Lower lobe of right lung (tissue), 2 donors: ENCODE measurements at regions not wholly inside any gene's neighbourhood (a gene's known extent, or its start where the extent isn't known, plus 50 kb on each side); places are given as distances from the start of the nearest gene placed in this dataset.
"Not testable (repeated sequence)": the region's sequence is repeated elsewhere in the genome, so short reads cannot be mapped to it uniquely, and the experiment has no call there.

ENCODE experiments used
- ATAC-seq, 2 donors: fragments of 200-7000 bp; cut with Tn5 transposase; one replicate each; pipeline ENCODE4 v1.9.1; 2020 to 2022; ENCODE audit warnings: mild to moderate bottlenecking in 2 of 2, moderate library complexity in 2 of 2
- DNase-seq: peaks from one replicate; pipeline ENCODE4 v3.0.0-alpha.2; 2020
- H3K27ac ChIP-seq: fragments of 200-600 bp; one replicate; pipeline ENCODE4 v1.8.0; 2022
- H3K27me3 ChIP-seq: fragments of 200-600 bp; one replicate; pipeline ENCODE4 v1.8.0; 2022; ENCODE audit warnings: low read depth
- H3K36me3 ChIP-seq: fragments of 200-600 bp; one replicate; pipeline ENCODE4 v1.8.0; 2022; ENCODE audit warnings: mild to moderate bottlenecking
- H3K4me1 ChIP-seq: fragments of 200-600 bp; one replicate; pipeline ENCODE4 v1.8.0; 2022
- H3K4me3 ChIP-seq: fragments of 200-600 bp; one replicate; pipeline ENCODE4 v1.8.0; 2022; ENCODE audit warnings: mild to moderate bottlenecking
- H3K9me3 ChIP-seq: fragments of 200-600 bp; one replicate; pipeline ENCODE4 v1.8.0; 2022
- intact Hi-C: fragments of 100-400 bp; cut with DNase I; formaldehyde crosslinking; loops from one replicate; pipeline ENCODE4 v1.11.0; 2022
- TF ChIP-seq, protein P1 (sequence below): fragments of 200-600 bp; IDR thresholded peaks from one replicate; pipeline ENCODE4 v1.8.0; 2022; ENCODE audit warnings: antibody characterized with exemption, mild to moderate bottlenecking
- donor health status: DM: no; HTN: yes; CAD: no; lungs with severe emphysema.

DNA sequence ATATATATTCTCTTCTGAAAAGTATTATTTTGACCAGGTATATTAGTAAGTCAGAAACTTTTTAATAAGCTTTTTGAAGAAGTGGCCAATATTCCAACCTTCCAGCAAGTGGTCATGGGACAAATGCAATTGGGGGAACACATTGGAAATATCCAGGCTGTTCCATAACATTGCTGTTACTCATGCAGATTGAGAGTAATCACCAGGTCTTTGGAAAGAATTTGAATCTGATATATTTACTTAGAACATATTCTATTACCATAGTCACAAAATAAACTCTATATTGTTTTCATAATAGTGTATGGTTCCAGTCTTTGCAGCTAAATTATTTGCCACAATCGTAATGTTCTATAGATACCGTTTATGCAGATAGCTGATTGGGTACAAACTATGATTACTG is 102.8 kb downstream of the TAF11L14 start:
- Histone ChIP-seq H3K4me1 (no peaks in the 10 kb centered on the region), H3K36me3 (no peaks in the 10 kb centered on the region), H3K27me3 (no peaks in the 10 kb centered on the region), H3K27ac (no peak overlapping the region), H3K4me3 (no peak overlapping the region), H3K9me3 (no peaks in the 10 kb centered on the region)
- DNase-seq (no peak), ATAC-seq (no peak)
- intact Hi-C loops = no loop called here
- TF ChIP-seq, protein P1, sequence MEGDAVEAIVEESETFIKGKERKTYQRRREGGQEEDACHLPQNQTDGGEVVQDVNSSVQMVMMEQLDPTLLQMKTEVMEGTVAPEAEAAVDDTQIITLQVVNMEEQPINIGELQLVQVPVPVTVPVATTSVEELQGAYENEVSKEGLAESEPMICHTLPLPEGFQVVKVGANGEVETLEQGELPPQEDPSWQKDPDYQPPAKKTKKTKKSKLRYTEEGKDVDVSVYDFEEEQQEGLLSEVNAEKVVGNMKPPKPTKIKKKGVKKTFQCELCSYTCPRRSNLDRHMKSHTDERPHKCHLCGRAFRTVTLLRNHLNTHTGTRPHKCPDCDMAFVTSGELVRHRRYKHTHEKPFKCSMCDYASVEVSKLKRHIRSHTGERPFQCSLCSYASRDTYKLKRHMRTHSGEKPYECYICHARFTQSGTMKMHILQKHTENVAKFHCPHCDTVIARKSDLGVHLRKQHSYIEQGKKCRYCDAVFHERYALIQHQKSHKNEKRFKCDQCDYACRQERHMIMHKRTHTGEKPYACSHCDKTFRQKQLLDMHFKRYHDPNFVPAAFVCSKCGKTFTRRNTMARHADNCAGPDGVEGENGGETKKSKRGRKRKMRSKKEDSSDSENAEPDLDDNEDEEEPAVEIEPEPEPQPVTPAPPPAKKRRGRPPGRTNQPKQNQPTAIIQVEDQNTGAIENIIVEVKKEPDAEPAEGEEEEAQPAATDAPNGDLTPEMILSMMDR = no peak

DNA sequence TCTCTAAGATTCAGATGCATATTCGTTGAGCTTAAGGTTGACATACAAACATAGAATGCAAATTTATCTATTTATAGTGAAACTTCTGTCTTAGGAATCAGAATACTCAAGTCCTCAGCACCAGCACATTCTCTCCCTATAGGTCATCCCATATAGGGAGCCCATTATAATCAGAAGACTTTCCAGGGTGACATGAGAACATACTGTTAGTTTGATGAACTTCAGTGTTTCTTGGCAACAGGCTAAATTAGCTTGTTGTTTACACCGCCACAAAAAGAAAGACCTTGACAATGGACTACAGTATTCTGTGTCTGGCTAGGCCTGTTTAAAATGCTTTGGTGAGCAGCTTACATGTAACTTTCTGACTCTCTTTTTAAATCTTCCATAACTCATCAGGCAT is 104.2 kb downstream of the TAF11L14 start:
- ATAC-seq (no peak), DNase-seq (no peak)
- TF ChIP-seq, protein P1 = no peak
- Histone ChIP-seq H3K4me1 (no peaks in the 10 kb centered on the region), H3K27me3 (no peaks in the 10 kb centered on the region), H3K9me3 (no peaks in the 10 kb centered on the region), H3K27ac (no peak overlapping the region), H3K36me3 (no peaks in the 10 kb centered on the region), H3K4me3 (no peak overlapping the region)
- intact Hi-C loops = no loop called here

DNA sequence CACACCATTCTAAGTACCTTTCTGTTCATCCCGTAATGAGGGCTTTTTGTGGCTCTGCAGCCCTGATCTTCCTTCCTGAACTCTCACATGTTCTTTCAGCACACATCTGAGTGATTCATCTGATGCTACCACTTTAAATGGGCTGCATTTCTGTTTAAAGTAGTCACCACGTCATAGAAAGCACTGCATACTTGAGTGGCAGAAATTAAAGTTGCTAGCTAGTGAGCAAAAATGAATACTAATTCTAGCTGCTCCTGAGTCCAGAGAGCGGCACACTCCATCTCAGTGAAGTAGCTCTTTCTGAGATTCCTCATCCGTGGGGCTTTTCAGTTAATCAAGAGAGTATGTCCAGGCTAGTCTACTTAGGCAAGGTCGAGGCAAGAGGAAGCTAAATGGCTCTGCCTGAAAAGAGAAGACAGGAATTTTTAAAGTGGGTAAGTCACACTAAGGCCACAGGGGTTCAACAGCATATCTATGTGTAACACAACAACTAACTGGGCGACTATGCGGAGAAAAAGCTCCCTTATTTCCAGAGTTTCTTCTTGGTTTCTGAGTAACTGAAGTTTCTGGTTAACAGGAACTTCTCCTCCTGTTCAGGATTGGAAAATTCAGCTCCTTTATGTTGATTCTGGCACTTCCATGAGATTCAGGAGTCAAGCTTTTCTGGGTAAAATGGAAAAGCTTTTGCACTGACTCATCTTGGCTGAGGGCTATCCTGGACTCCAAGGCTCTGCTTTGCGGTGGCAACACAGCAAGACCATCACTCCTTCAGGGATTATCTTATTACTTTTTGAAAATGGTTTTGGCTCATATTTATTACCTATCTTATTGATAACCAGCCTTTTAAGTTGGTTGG is 109.5 kb downstream of the TAF11L14 start:
- TF ChIP-seq, protein P1 = no peak
- H3K27me3 ChIP-seq = no peaks in the 10 kb centered on the region
- H3K9me3 ChIP-seq = no peaks in the 10 kb centered on the region
- intact Hi-C loops = no loop called here
- no peak for DNase-seq
- no peaks in the 10 kb centered on the region for H3K4me1 ChIP-seq
- H3K4me3 ChIP-seq = no peak overlapping the region
- no peaks in the 10 kb centered on the region for H3K36me3 ChIP-seq
- H3K27ac ChIP-seq = no peak overlapping the region
- ATAC-seq = no peak

DNA sequence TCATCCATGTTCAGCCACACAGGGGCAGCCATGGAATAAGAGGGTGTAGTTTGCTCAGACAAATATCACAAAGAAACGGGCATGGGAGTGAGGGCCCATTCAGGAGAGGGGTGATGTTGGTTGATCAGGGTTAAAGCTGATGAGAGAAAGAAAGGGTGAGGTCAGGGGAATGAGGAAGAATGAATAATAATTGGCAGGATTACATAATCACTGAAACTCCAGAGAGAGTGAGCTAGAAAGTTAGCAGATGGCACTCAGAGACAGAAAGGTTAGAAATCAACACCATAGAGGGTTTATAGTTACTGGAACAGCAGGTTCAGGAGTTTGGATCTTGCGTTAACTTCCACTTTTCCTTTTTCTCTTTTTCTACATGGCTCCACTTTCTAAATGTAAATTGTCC is 113.9 kb downstream of the TAF11L14 start:
- TF ChIP-seq, protein P1 = no peak
- no peak for DNase-seq
- Histone ChIP-seq H3K27ac (no peak overlapping the region), H3K36me3 (no peaks in the 10 kb centered on the region), H3K4me3 (no peak overlapping the region), H3K4me1 (no peaks in the 10 kb centered on the region), H3K27me3 (no peaks in the 10 kb centered on the region), H3K9me3 (no peaks in the 10 kb centered on the region)
- ATAC-seq = peak in 1 of 2 donors; percentile 35
- intact Hi-C loops = no loop called here

DNA sequence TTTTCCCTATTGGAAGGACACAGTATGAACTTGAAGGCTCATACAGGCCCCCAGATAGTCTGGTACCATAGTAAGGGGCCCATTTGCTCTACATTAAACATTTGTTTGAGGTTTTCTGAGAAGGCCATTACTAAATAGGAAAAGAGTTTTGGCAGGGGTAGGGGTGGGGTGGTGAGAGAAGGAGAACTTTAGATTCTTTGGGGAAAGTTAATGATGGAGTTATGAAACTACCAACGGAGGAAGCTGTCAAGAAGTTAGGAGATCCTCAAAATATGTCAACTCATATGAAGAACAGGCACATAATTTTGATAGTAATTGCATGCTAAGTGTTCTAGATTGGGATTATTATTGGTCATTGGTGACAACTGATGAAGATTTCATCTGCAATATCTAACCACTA is 114.7 kb downstream of the TAF11L14 start:
- H3K27ac ChIP-seq = no peak overlapping the region
- no peak overlapping the region for H3K4me3 ChIP-seq
- H3K4me1 ChIP-seq = no peaks in the 10 kb centered on the region
- H3K9me3 ChIP-seq = no peaks in the 10 kb centered on the region
- TF ChIP-seq, protein P1 = no peak
- no peaks in the 10 kb centered on the region for H3K27me3 ChIP-seq
- DNase-seq (no peak), ATAC-seq (no peak)
- H3K36me3 ChIP-seq = no peaks in the 10 kb centered on the region
- intact Hi-C loops = no loop called here

DNA sequence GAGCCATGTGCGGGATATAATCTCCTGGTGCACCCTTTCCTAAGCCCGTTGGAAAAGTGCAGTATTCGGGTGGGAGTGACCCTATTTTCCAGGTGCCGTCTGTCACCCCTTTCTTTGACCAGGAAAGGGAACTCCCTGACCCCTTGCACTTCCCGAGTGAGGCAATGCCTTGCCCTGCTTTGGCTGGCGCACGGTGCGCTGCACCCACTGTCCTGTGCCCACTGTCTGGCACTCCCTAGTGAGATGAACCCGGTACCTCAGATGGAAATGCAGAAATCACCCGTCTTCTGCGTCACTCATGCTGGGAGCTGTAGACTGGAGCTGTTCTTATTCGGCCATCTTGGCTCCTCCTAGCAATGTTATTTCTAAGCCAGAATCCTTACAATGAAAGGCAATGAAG is 121.1 kb downstream of the TAF11L14 start:
- H3K4me1 ChIP-seq, DNase-seq, H3K4me3 ChIP-seq, H3K9me3 ChIP-seq, H3K36me3 ChIP-seq, ATAC-seq, intact Hi-C loops, H3K27me3 ChIP-seq, H3K27ac ChIP-seq: not testable (repeated sequence)
